Fibroblast of lung (primary cell): ENCODE measurements at regions not wholly inside any gene's neighbourhood (a gene's known extent, or its start where the extent isn't known, plus 50 kb on each side); places are given as distances from the start of the nearest gene placed in this dataset.

Experiments
- DNase-seq, 2 donors: peaks; one replicate each; pipeline versions ENCODE4 v3.0.0 to v3.0.0-alpha.2; 2010; ENCODE audit warnings: low read depth in 2 of 2
- H2AFZ ChIP-seq: 2 replicates; pipeline ENCODE4 v1.5.1; 2012; ENCODE audit warnings: low read length, control low read depth, inconsistent platforms
- H3K27ac ChIP-seq: 2 replicates; pipeline ENCODE4 v1.5.1; 2011; ENCODE audit warnings: low read length, control low read depth; ENCODE audit not compliant: insufficient read depth
- H3K27me3 ChIP-seq: 2 replicates; pipeline ENCODE4 v1.5.1; 2011; ENCODE audit warnings: mild to moderate bottlenecking, low read length; ENCODE audit not compliant: control insufficient read depth, insufficient read depth
- H3K36me3 ChIP-seq: 2 replicates; pipeline ENCODE4 v1.5.1; 2011; ENCODE audit warnings: low read length; ENCODE audit not compliant: control insufficient read depth, insufficient read depth
- H3K4me1 ChIP-seq: 2 replicates; pipeline ENCODE4 v1.5.1; 2011; ENCODE audit warnings: low read length; ENCODE audit not compliant: control insufficient read depth, insufficient read depth; ENCODE audit errors: extremely low read depth
- H3K4me2 ChIP-seq: 2 replicates; pipeline ENCODE4 v1.5.1; 2011; ENCODE audit warnings: low read length, control low read depth; ENCODE audit not compliant: insufficient read depth; ENCODE audit errors: extremely low read depth
- H3K4me3 ChIP-seq, 4 experiments: fragments of 200-600 bp in 1 of 4; sonication (generic) in 1 of 4; replicated peaks in 1 of 4; 2 replicates each; pipeline ENCODE4 v1.5.1; 2011 to 2016; ENCODE audit warnings: low read length in 4 of 4, low read depth in 3 of 4, mild to moderate bottlenecking in 3 of 4, control low read depth in 2 of 4, inconsistent platforms in 1 of 4, mixed read lengths in 1 of 4; ENCODE audit not compliant: insufficient read depth in 1 of 4; ENCODE audit errors: control extremely low read depth in 1 of 4
- H3K79me2 ChIP-seq: 2 replicates; pipeline ENCODE4 v1.5.1; 2012; ENCODE audit warnings: mild to moderate bottlenecking, low read length, inconsistent platforms; ENCODE audit not compliant: control insufficient read depth, insufficient read depth
- H3K9ac ChIP-seq: 2 replicates; pipeline ENCODE4 v1.5.1; 2011; ENCODE audit warnings: mild to moderate bottlenecking, low read length, control low read depth; ENCODE audit not compliant: insufficient read depth
- H3K9me3 ChIP-seq: 2 replicates; pipeline ENCODE4 v1.5.1; 2012; ENCODE audit warnings: low read depth, low read length; ENCODE audit not compliant: control insufficient read depth, insufficient read depth
- H4K20me1 ChIP-seq: 2 replicates; pipeline ENCODE4 v1.5.1; 2011; ENCODE audit warnings: low read length; ENCODE audit not compliant: control insufficient read depth, insufficient read depth; ENCODE audit errors: extremely low read depth
- CTCF ChIP-seq, 2 donors: IDR thresholded peaks in 1 of 2; conservative IDR thresholded peaks in 1 of 2; 1 replicate in 1 of 2; 2 replicates in 1 of 2; pipeline ENCODE4 v1.5.1; 2011 to 2012; ENCODE audit warnings: low read length in 2 of 2, control low read depth in 1 of 2, inconsistent platforms in 1 of 2, low read depth in 1 of 2, mild to moderate bottlenecking in 1 of 2
- EZH2 ChIP-seq: IDR thresholded peaks from 2 replicates; pipeline ENCODE4 v1.5.1; 2012; ENCODE audit warnings: low read length, control low read depth, mild to moderate bottlenecking; ENCODE audit errors: missing control alignments

GRCh38 chr3:191680989-191681597 is 220.1 kb downstream of the PYDC2 start:
- H3K36me3 ChIP-seq, result no peaks in the 10 kb centered on the region
- H3K27me3 ChIP-seq, result no peaks in the 10 kb centered on the region
- no peaks in the 10 kb centered on the region for H4K20me1 ChIP-seq
- no peak for TF ChIP-seq EZH2
- no peak for TF ChIP-seq CTCF (conservative IDR thresholded peaks at IDR 0.05 in 1 of 2, IDR thresholded peaks at IDR 0.05 in 1 of 2; ENCODE audit: low read depth in 1 of 2, low read length in 2 of 2)
- H2AFZ ChIP-seq, result no peak overlapping the region
- DNase-seq, result no peak
- H3K79me2 ChIP-seq, result no peaks in the 10 kb centered on the region
- H3K27ac ChIP-seq, result no peak overlapping the region
- no peaks in the 10 kb centered on the region for H3K9me3 ChIP-seq
- no peak overlapping the region for H3K4me2 ChIP-seq
- H3K4me3 ChIP-seq, result no peak overlapping the region
- H3K4me1 ChIP-seq, result no peaks in the 10 kb centered on the region
- H3K9ac ChIP-seq, result no peak overlapping the region

- Histone ChIP-seq H3K4me1 (no peaks in the 10 kb centered on the region), H3K27me3 (no peaks in the 10 kb centered on the region), H3K4me3 (no peak overlapping the region), H3K4me2 (no peak overlapping the region), H3K9ac (no peak overlapping the region), H3K36me3 (no peaks in the 10 kb centered on the region), H3K9me3 (no peaks in the 10 kb centered on the region), H4K20me1 (no peaks in the 10 kb centered on the region), H2AFZ (no peak overlapping the region), H3K27ac (no peak overlapping the region), H3K79me2 (no peaks in the 10 kb centered on the region)
- TF ChIP-seq CTCF (conservative IDR thresholded peaks at IDR 0.05 in 1 of 2, IDR thresholded peaks at IDR 0.05 in 1 of 2; ENCODE audit: low read depth in 1 of 2, low read length in 2 of 2), result no peak
- no peak for TF ChIP-seq EZH2
- DNase-seq, result no peak
These were observed 222.0 kb downstream of the PYDC2 start for GRCh38 chr3:191682961-191683360.

GRCh38 chr3:191686626-191687025 is 225.7 kb downstream of the PYDC2 start:
- no peaks in the 10 kb centered on the region for H3K79me2 ChIP-seq
- H3K27me3 ChIP-seq, result no peaks in the 10 kb centered on the region
- H3K9ac ChIP-seq, result no peak overlapping the region
- no peak for DNase-seq
- H3K36me3 ChIP-seq, result no peaks in the 10 kb centered on the region
- TF ChIP-seq CTCF (conservative IDR thresholded peaks at IDR 0.05 in 1 of 2, IDR thresholded peaks at IDR 0.05 in 1 of 2; ENCODE audit: low read depth in 1 of 2, low read length in 2 of 2), result no peak
- no peak for TF ChIP-seq EZH2
- H3K4me2 ChIP-seq, result no peak overlapping the region
- H2AFZ ChIP-seq, result no peak overlapping the region
- no peak overlapping the region for H3K4me3 ChIP-seq
- no peaks in the 10 kb centered on the region for H4K20me1 ChIP-seq
- no peaks in the 10 kb centered on the region for H3K4me1 ChIP-seq
- no peak overlapping the region for H3K27ac ChIP-seq
- no peaks in the 10 kb centered on the region for H3K9me3 ChIP-seq
